ENCODE measurements at regions not wholly inside any gene's neighbourhood (a gene's known extent, or its start where the extent isn't known, plus 50 kb on each side); places are given as distances from the start of the nearest gene placed in this dataset.

- no peak for DNase-seq (ENCODE audit: low read depth)
- in situ Hi-C loops (cut with HindIII; ENCODE audit: low pct_unique_long_range_greater_than_20kb, low sequenced_read_pairs) = no loop called here
Observed at GRCh38 chr2:129879614-129880180, 99.8 kb upstream of the RAB6C start.

- in situ Hi-C loops (cut with HindIII; ENCODE audit: low pct_unique_long_range_greater_than_20kb, low sequenced_read_pairs) = no loop called here
- no peak for DNase-seq (ENCODE audit: low read depth)
Observed at GRCh38 chr2:129880309-129880708, 99.2 kb upstream of the RAB6C start.

- in situ Hi-C loops (cut with HindIII; ENCODE audit: low pct_unique_long_range_greater_than_20kb, low sequenced_read_pairs) = no loop called here
- DNase-seq (ENCODE audit: low read depth) = no peak
Observed at GRCh38 chr2:129880971-129881370, 98.5 kb upstream of the RAB6C start.

GRCh38 chr2:129881786-129882396, 97.6 kb upstream of the RAB6C start:
- no peak for DNase-seq (ENCODE audit: low read depth)
- in situ Hi-C loops (cut with HindIII; ENCODE audit: low pct_unique_long_range_greater_than_20kb, low sequenced_read_pairs) = no loop called here

GRCh38 chr2:129882476-129882875, 97.0 kb upstream of the RAB6C start:
- in situ Hi-C loops (cut with HindIII; ENCODE audit: low pct_unique_long_range_greater_than_20kb, low sequenced_read_pairs) = no loop called here
- no peak for DNase-seq (ENCODE audit: low read depth)

- in situ Hi-C loops (cut with HindIII; ENCODE audit: low pct_unique_long_range_greater_than_20kb, low sequenced_read_pairs) = no loop called here
- no peak for DNase-seq (ENCODE audit: low read depth)
Observed at GRCh38 chr2:129883121-129883520, 96.3 kb upstream of the RAB6C start.

GRCh38 chr2:129884221-129884786, 95.2 kb upstream of the RAB6C start:
- in situ Hi-C loops (cut with HindIII; ENCODE audit: low pct_unique_long_range_greater_than_20kb, low sequenced_read_pairs) = no loop called here
- DNase-seq (ENCODE audit: low read depth) = no peak

GRCh38 chr2:129885735-129886134, 93.7 kb upstream of the RAB6C start:
- in situ Hi-C loops (cut with HindIII; ENCODE audit: low pct_unique_long_range_greater_than_20kb, low sequenced_read_pairs) = no loop called here
- no peak for DNase-seq (ENCODE audit: low read depth)

GRCh38 chr2:129887688-129888266, 91.7 kb upstream of the RAB6C start:
- no peak for DNase-seq (ENCODE audit: low read depth)
- in situ Hi-C loops (cut with HindIII; ENCODE audit: low pct_unique_long_range_greater_than_20kb, low sequenced_read_pairs) = no loop called here

- in situ Hi-C loops (cut with HindIII; ENCODE audit: low pct_unique_long_range_greater_than_20kb, low sequenced_read_pairs) = no loop called here
- DNase-seq (ENCODE audit: low read depth) = no peak
Observed at GRCh38 chr2:129888461-129888860, 91.0 kb upstream of the RAB6C start.

GRCh38 chr2:129888896-129889295, 90.6 kb upstream of the RAB6C start:
- in situ Hi-C loops (cut with HindIII; ENCODE audit: low pct_unique_long_range_greater_than_20kb, low sequenced_read_pairs) = no loop called here
- DNase-seq (ENCODE audit: low read depth) = no peak

GRCh38 chr2:129891341-129892320, 87.8 kb upstream of the RAB6C start:
- in situ Hi-C loops (cut with HindIII; ENCODE audit: low pct_unique_long_range_greater_than_20kb, low sequenced_read_pairs) = no loop called here
- no peak for DNase-seq (ENCODE audit: low read depth)

- in situ Hi-C loops (cut with HindIII; ENCODE audit: low pct_unique_long_range_greater_than_20kb, low sequenced_read_pairs) = no loop called here
- DNase-seq (ENCODE audit: low read depth) = no peak
Observed at GRCh38 chr2:129892360-129892759, 87.1 kb upstream of the RAB6C start.

GRCh38 chr2:129892773-129893172, 86.7 kb upstream of the RAB6C start:
- in situ Hi-C loops (cut with HindIII; ENCODE audit: low pct_unique_long_range_greater_than_20kb, low sequenced_read_pairs) = no loop called here
- no peak for DNase-seq (ENCODE audit: low read depth)

- no peak for DNase-seq (ENCODE audit: low read depth)
- in situ Hi-C loops (cut with HindIII; ENCODE audit: low pct_unique_long_range_greater_than_20kb, low sequenced_read_pairs) = no loop called here
Observed at GRCh38 chr2:129893244-129893643, 86.2 kb upstream of the RAB6C start.

GRCh38 chr2:129894616-129895015, 84.8 kb upstream of the RAB6C start:
- in situ Hi-C loops (cut with HindIII; ENCODE audit: low pct_unique_long_range_greater_than_20kb, low sequenced_read_pairs) = no loop called here

GRCh38 chr2:129895061-129895460, 84.4 kb upstream of the RAB6C start:
- in situ Hi-C loops (cut with HindIII; ENCODE audit: low pct_unique_long_range_greater_than_20kb, low sequenced_read_pairs) = no loop called here
- no peak for DNase-seq (ENCODE audit: low read depth)

More at GRCh38 chr2:129894616-129895015, 84.8 kb upstream of the RAB6C start:
- no peak for DNase-seq (ENCODE audit: low read depth)

GRCh38 chr2:129895526-129896082, 83.9 kb upstream of the RAB6C start:
- DNase-seq (ENCODE audit: low read depth) = no peak
- in situ Hi-C loops (cut with HindIII; ENCODE audit: low pct_unique_long_range_greater_than_20kb, low sequenced_read_pairs) = no loop called here

All from Caki2 (cell line).